GM18867 (cell line): ENCODE measurements at regions not wholly inside any gene's neighbourhood (a gene's known extent, or its start where the extent isn't known, plus 50 kb on each side); places are given as distances from the start of the nearest gene placed in this dataset.
"Not testable (repeated sequence)": the region's sequence is repeated elsewhere in the genome, so short reads cannot be mapped to it uniquely, and the experiment has no call there.

Experiments
- ATAC-seq: cut with Tn5 transposase; IDR thresholded peaks from one replicate; pipeline ENCODE4 v1.9.1; 2021; ENCODE audit warnings: mild to moderate bottlenecking, moderate library complexity; ENCODE audit not compliant: unreplicated experiment

GRCh38 chr15:69903470-69904469 is 193.9 kb downstream of the TLE3 start:
- no peak for ATAC-seq

- ATAC-seq: no peak
Measured at GRCh38 chr15:69906256-69907185, 191.2 kb downstream of the TLE3 start.

GRCh38 chr15:69908060-69908459 is 189.7 kb downstream of the TLE3 start:
- no peak for ATAC-seq

GRCh38 chr15:69908590-69909420 is 188.9 kb downstream of the TLE3 start:
- no peak for ATAC-seq

DNA sequence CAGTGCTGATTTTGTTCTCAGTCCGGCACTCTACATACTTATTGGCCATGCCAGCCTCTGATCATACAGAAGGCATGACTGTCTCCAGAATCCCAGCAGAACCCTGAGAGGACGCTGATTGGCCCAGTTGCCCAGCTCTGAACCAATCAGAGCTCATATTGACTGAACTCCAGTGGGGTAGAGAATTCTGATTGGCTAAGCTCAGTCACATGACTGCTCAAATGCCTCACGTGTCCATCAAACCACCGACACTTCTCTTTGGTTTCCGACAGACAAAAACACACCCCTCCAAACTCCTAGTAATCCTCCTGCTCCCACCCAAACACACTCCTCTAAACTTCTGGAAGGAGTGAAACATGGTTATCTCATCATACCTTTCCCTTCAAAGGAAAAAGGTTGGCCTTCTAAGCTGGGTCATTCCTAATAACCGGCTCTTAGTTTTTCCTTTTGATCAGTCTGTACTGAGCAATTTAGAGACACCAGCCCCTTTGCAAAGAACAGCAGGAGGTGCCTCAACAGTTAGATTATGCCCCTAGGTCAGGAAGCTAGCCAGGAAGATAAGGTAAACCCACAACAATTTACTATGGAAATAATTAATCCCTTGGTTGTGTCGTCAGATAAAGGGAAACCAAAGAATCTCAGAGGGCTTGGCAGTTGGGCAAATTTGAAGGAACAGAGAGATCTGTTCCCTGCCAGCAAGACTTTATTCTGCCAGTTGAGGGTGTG is 187.8 kb downstream of the TLE3 start:
- no peak for ATAC-seq

- ATAC-seq: no peak
Measured at GRCh38 chr15:69910514-69910913, 187.2 kb downstream of the TLE3 start.

DNA sequence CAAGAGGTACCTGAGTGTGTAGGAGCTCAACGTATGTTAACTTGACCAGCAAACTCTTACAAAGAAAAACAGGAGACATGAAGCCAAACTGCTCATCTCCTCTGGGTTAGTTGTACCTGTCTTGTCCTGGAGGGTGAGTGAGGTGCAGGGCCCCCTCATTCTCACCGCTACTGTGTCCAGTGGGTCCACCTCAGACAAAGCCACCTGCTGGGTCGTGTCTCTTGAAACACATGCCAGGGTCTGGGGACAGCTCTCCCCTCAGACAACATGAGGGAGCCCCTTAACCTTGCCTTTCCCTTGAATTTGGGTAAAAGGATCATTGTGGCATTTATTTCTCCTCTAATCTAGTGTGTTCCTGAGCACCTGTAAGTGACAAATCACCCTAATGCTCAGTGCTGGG is 185.6 kb downstream of the TLE3 start:
- ATAC-seq: no peak

GRCh38 chr15:69914040-69914439 is 183.7 kb downstream of the TLE3 start:
- no peak for ATAC-seq

DNA sequence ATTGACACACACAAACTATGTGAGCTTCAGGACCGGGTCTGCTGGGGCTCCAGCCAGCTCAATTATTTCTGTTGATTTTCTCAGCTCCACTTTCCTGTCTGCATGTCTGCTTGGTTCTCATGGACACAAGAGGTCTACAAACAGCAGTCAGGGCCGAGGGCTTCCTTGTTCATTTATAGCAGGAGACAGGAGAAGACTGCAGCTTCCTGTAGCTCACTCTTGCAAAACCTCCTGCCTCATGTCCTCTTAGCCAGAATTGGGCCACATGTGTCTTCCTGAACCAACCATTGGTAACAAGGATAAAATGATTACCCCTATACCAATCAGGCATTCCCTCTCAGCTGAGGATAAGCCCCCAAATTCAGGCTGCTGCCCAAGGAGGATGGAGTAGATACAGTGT is 182.8 kb downstream of the TLE3 start:
- no peak for ATAC-seq

- no peak for ATAC-seq
Measured at GRCh38 chr15:69916169-69916785, 181.4 kb downstream of the TLE3 start.

GRCh38 chr15:69917056-69917455 is 180.7 kb downstream of the TLE3 start:
- ATAC-seq: no peak

DNA sequence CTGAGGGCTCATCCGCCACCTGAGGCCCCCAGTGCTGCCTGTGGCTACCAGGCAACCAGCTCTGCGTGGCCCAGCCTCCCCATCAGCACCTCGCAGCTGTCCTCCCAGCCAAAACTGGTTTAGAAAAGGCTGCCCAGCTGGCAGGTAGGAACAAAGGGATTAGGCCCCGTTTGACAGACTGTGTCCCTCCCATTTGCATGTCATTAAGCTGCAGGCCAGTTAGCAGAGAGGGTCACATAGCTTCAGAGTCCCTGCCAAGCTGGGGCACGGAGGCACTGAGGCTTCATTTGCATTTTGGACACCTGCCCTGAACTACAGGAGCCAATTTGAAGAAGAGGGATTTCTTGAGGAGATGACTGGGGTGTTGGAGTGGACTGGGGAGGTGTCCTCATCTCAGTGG is 177.9 kb downstream of the TLE3 start:
- ATAC-seq: no peak

DNA sequence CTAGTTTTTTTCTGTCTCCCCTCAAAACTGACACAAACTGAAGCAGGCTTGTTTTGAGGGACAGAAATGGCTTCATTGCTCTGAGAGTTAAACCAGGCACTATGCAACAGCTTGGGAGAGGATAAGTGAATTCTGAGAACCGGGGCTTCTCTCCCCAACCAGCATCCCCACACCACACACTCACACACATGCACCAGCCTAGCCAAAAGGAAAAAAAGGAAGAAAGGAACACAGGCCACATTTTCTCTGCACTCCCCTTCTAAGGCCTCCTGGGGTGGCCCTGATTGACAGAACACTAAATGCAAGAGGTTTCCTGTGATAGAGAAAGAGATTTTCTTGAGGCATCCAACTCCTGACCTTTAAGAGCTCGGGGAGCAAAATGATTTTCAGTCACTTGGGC is 177.5 kb downstream of the TLE3 start:
- no peak for ATAC-seq

DNA sequence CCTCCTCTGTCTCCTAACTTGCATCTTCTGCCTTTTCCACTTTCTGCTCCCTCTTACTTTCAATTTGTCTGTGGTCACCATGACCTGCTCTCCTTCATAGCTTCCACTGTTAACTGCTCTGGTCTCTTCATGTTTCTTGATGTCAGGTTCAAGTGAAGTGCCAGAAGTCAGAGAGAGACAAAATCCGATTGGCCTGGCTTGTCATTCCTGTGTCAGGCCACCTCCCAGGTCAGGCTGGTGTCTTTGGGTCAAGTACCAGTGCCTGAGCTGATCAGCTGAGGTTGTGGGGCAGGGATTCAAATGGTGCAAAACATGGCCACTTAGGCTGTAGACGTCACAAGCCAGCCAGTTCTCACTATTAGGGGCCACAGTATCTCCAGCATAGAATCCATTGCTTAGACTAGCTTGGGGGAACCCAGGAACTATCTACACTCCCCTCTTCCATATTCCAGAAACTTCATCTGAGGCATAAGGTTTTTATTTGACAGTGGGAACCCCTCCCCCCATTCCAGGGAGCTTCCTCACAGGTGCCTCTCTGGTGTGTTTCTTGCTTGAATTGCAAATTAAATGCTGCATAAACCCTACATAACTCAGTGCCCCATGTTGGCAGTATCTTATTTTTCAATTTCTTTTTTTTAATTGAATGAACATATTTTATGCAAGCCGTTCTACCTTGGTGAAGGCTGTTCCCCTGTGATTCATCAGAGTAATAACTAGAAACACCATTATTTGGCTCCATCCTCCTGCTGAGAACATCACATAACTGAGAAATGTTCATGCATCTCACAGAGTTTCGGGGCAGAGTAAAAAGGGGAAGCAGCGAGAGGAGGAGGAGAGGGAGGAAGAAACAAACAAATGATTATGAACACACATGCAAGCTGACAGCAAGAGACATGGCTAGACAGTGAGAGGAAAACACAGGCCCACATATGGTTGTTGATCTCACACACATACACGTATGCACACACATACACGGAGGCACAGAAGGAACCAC is 175.8 kb downstream of the TLE3 start:
- no peak for ATAC-seq

DNA sequence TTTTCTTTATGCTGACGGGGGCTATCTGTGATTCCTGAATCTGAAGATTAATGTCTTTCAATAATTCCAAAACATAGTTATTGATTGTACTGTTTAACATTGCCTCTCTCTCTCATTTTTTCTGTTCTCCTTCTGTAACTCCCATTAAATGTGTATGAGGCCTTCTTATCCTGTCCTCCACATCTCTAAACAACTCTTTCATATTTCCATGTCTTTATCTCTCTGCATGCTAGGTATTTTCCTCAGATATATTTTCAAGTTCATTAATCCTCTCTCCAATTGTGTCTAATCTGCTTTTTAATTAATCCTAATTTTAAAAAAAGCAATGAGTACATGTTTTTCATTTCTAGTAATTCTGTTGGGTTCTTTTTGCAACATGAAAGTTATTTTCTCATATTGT is 173.2 kb downstream of the TLE3 start:
- ATAC-seq: no peak

GRCh38 chr15:69926006-69926405 is 171.7 kb downstream of the TLE3 start:
- no peak for ATAC-seq

DNA sequence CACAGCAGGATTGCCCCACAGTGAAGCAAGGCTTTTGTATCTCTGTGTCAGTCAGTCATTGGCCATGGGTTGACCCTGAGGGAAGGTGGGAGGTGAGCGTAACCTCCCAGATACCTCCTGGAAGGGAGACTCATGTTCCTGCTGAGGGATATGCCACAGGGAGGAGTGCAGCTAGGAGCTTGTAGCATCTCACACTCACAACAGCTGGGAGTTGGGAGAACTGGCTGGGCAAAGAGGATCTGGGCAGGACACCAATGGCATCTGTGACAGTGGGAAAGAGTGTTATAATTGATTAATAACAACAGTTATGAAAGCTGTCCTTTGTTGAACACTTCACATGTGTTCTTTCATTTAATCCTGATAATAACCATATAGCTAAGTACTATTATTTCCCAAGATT is 171.0 kb downstream of the TLE3 start:
- ATAC-seq: no peak

DNA sequence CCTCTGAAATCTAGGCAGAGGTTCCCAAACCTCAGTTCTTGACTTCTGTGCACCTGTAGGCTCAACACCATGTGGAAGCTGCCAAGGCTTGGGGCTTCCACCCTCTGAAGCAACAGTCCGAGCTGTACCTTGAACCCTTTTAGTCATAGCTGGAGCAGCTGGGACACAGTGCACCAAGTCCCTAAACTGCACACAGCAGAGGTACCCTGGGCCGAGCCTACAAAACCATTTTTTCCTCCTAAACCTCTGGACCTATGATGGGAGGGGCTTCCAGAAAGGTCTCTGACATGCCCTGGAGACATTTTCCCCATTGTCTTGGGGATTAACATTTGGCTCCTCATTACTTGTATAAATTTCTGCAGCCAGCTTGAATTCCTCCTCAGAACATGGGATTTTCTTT is 168.8 kb downstream of the TLE3 start:
- not testable (repeated sequence) for ATAC-seq
